Sigmoid colon (tissue), 6 donors: ENCODE measurements at regions not wholly inside any gene's neighbourhood (a gene's known extent, or its start where the extent isn't known, plus 50 kb on each side); places are given as distances from the start of the nearest gene placed in this dataset.

Experiments used
- DNase-seq: peaks from one replicate; pipeline ENCODE4 v3.0.0-alpha.2; 2019
- H3K27ac ChIP-seq, 4 donors: fragments of 200-600 bp; sonication (generic); one replicate each; pipeline ENCODE4 v1.5.1; 2016 to 2019; ENCODE audit warnings: mild to moderate bottlenecking in 1 of 4
- H3K27me3 ChIP-seq, 3 donors: fragments of 200-600 bp; sonication (generic); one replicate each; pipeline ENCODE4 v1.5.1; 2019; ENCODE audit warnings: mild to moderate bottlenecking in 1 of 3
- H3K36me3 ChIP-seq, 4 donors: fragments of 200-600 bp; sonication (generic); one replicate each; pipeline ENCODE4 v1.5.1; 2016 to 2019
- H3K4me1 ChIP-seq, 4 donors: fragments of 200-600 bp; sonication (generic); one replicate each; pipeline ENCODE4 v1.5.1; 2017 to 2019
- H3K4me3 ChIP-seq, 4 donors: fragments of 200-600 bp; sonication (generic); one replicate each; pipeline ENCODE4 v1.5.1; 2017 to 2019; ENCODE audit warnings: mild to moderate bottlenecking in 2 of 4, moderate library complexity in 1 of 4
- H3K9me3 ChIP-seq, 4 donors: fragments of 200-600 bp in 3 of 4; sonication (generic) in 3 of 4; one replicate each; pipeline versions ENCODE4 v1.5.1 to v1.6.1; 2013 to 2019
- CTCF ChIP-seq, 4 experiments: fragments of 450-650 bp in 3 of 4; fragments of 200-600 bp in 1 of 4; IDR thresholded peaks; one replicate each; pipeline ENCODE4 v1.5.1; 2016 to 2019; ENCODE audit warnings: antibody characterized with exemption in 4 of 4, mild to moderate bottlenecking in 3 of 4, moderate library complexity in 2 of 4
- EP300 ChIP-seq, 4 donors: sonication (generic); formaldehyde crosslinking; IDR thresholded peaks; one replicate each; pipeline ENCODE4 v1.6.1; 2017; ENCODE audit warnings: antibody characterized with exemption in 4 of 4
- POLR2A ChIP-seq, 2 donors: fragments of 450-650 bp; IDR thresholded peaks; one replicate each; pipeline ENCODE4 v1.6.1; 2016; ENCODE audit warnings: antibody characterized with exemption in 2 of 2, mild to moderate bottlenecking in 2 of 2, moderate library complexity in 2 of 2
- POLR2AphosphoS5 ChIP-seq, 4 donors: sonication (generic); formaldehyde crosslinking; IDR thresholded peaks; one replicate each; pipeline ENCODE4 v1.6.1; 2017; ENCODE audit warnings: antibody characterized with exemption in 4 of 4
- WGBS, 2 donors: extraction: QIAGEN DNeasy Blood & Tissue Kit; methylation state at CpG; one replicate each; pipeline ENCODE4 v1.1.7; 2013; 5-methylcytosine and 5-hydroxymethylcytosine counted together
- intact Hi-C: fragments of 100-400 bp; cut with DNase I; formaldehyde crosslinking; loops from one replicate; pipeline ENCODE4 v1.15.1; 2023
- donor health status: healthy with polysubstance abuse.
- donor health status: healthy.

GRCh38 chr9:1916655-1917054 lies 98.5 kb upstream of the SMARCA2 start:
- intact Hi-C loops: no loop called here
- WGBS, 2 donors: 82 to 85% methylated on average over 12 of the region's 12 CpGs
- DNase-seq: no peak

GRCh38 chr9:1917396-1917935 lies 97.7 kb upstream of the SMARCA2 start:
- intact Hi-C loops: no loop called here
- H3K4me3 ChIP-seq: no peak overlapping the region
- H3K9me3 ChIP-seq: no peaks in the 10 kb centered on the region
- 59 to 72% methylated on average over 11 of the region's 11 CpGs for WGBS, 2 donors
- H3K36me3 ChIP-seq: no peaks in the 10 kb centered on the region
- no peak overlapping the region for H3K27ac ChIP-seq
- H3K4me1 ChIP-seq: no peaks in the 10 kb centered on the region
- DNase-seq: no peak
- peaks cover 0 to 10% (median 0%) of the 10 kb centered on the region in 3 donors for H3K27me3 ChIP-seq
- TF ChIP-seq EP300 (IDR thresholded peaks at IDR 0.05): no peak
- TF ChIP-seq CTCF (IDR thresholded peaks at IDR 0.05): no peak
- TF ChIP-seq POLR2AphosphoS5 (IDR thresholded peaks at IDR 0.05): no peak
- no peak for TF ChIP-seq POLR2A (IDR thresholded peaks at IDR 0.05)

More at GRCh38 chr9:1916655-1917054, 98.5 kb upstream of the SMARCA2 start:
- H3K27ac ChIP-seq: no peak overlapping the region
- H3K36me3 ChIP-seq: no peaks in the 10 kb centered on the region
- H3K27me3 ChIP-seq: peaks cover 0 to 10% (median 0%) of the 10 kb centered on the region in 3 donors
- TF ChIP-seq POLR2AphosphoS5 (IDR thresholded peaks at IDR 0.05): no peak
- H3K4me1 ChIP-seq: no peaks in the 10 kb centered on the region
- H3K4me3 ChIP-seq: no peak overlapping the region
- H3K9me3 ChIP-seq: no peaks in the 10 kb centered on the region

- no peak overlapping the region for H3K4me3 ChIP-seq
- TF ChIP-seq EP300 (IDR thresholded peaks at IDR 0.05) (no peak), POLR2AphosphoS5 (IDR thresholded peaks at IDR 0.05) (no peak), CTCF (IDR thresholded peaks at IDR 0.05) (no peak), POLR2A (IDR thresholded peaks at IDR 0.05) (no peak)
- intact Hi-C loops: no loop called here
- no peaks in the 10 kb centered on the region for H3K36me3 ChIP-seq
- 58 to 65% methylated on average over 3 of the region's 3 CpGs for WGBS, 2 donors
- no peak for DNase-seq
- peaks cover 0 to 10% (median 0%) of the 10 kb centered on the region in 3 donors for H3K27me3 ChIP-seq
- H3K4me1 ChIP-seq: no peaks in the 10 kb centered on the region
- H3K27ac ChIP-seq: no peak overlapping the region
- H3K9me3 ChIP-seq: no peaks in the 10 kb centered on the region
Observed at GRCh38 chr9:1918108-1918507, 97.0 kb upstream of the SMARCA2 start.

- no peak overlapping the region for H3K27ac ChIP-seq
- peaks cover 0 to 10% (median 0%) of the 10 kb centered on the region in 3 donors for H3K27me3 ChIP-seq
- no peak for TF ChIP-seq POLR2A (IDR thresholded peaks at IDR 0.05)
- no peak for TF ChIP-seq EP300 (IDR thresholded peaks at IDR 0.05)
- no peak for TF ChIP-seq POLR2AphosphoS5 (IDR thresholded peaks at IDR 0.05)
- no peak for TF ChIP-seq CTCF (IDR thresholded peaks at IDR 0.05)
- H3K4me3 ChIP-seq: no peak overlapping the region
- no peaks in the 10 kb centered on the region for H3K9me3 ChIP-seq
- H3K36me3 ChIP-seq: no peaks in the 10 kb centered on the region
- 58 to 64% methylated on average over 5 of the region's 5 CpGs for WGBS, 2 donors
- intact Hi-C loops: no loop called here
- H3K4me1 ChIP-seq: no peaks in the 10 kb centered on the region
- no peak for DNase-seq
Observed at GRCh38 chr9:1918622-1919021, 96.5 kb upstream of the SMARCA2 start.

- H3K36me3 ChIP-seq: no peaks in the 10 kb centered on the region
- H3K27me3 ChIP-seq: peaks cover 0 to 10% (median 0%) of the 10 kb centered on the region in 3 donors
- no peak for DNase-seq
- H3K4me3 ChIP-seq: no peak overlapping the region
- no peak for TF ChIP-seq CTCF (IDR thresholded peaks at IDR 0.05)
- TF ChIP-seq EP300 (IDR thresholded peaks at IDR 0.05): no peak
- no peak for TF ChIP-seq POLR2AphosphoS5 (IDR thresholded peaks at IDR 0.05)
- TF ChIP-seq POLR2A (IDR thresholded peaks at IDR 0.05): no peak
- no peak overlapping the region for H3K27ac ChIP-seq
- intact Hi-C loops: no loop called here
- no peaks in the 10 kb centered on the region for H3K9me3 ChIP-seq
- 89% methylated on average over 4 of the region's 4 CpGs for WGBS, 2 donors
- H3K4me1 ChIP-seq: no peaks in the 10 kb centered on the region
Observed at GRCh38 chr9:1919229-1919628, 95.9 kb upstream of the SMARCA2 start.
